T-helper 9 cell (primary cell): ENCODE measurements at regions not wholly inside any gene's neighbourhood (a gene's known extent, or its start where the extent isn't known, plus 50 kb on each side); places are given as distances from the start of the nearest gene placed in this dataset.

Source experiments
- DNase-seq: peaks from one replicate; pipeline ENCODE4 v3.0.0-alpha.2; 2020

DNA sequence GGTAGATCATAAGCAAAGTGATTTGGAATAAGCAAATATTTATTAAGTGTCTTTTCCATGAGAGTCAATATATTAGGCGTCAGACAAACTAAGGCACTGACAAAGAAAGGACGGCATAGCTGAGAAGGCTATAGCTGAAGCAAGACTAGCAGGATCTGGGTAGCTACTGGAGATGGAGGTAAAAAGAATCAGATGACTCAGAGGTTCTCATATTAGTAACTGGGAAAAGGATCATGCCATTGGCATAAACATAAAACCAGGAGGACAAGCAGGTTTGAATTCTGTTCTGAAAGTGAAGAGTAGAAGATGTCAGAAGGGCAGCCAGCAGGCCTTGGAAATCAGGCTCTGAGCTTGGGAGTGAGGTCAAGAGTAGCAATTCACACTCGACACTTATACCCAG lies 531.9 kb downstream of the PTPRC start:
- DNase-seq = no peak

GRCh38 chr1:199172171-199173124 lies 533.6 kb downstream of the PTPRC start:
- DNase-seq = no peak

DNA sequence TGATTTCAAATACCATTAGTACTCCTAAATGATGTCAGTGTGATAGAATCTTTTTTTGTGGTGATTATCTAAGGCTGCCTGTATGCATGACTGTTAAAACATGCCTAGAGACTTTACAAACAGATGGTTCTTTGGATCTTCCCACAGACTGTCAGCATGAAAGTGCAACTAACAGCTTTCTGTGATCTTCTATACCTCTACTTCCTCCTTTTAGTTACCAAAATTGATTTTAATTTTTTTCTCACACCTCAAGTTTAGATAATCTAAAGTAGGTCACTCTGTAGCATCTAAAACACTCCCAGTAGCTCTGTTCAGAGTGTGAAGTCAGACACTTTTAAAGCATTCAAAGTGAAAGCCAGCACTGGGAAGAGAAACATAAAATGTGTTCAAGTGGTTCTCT lies 534.5 kb downstream of the PTPRC start:
- DNase-seq = no peak

GRCh38 chr1:199174336-199174735 lies 535.5 kb downstream of the PTPRC start:
- no peak for DNase-seq

GRCh38 chr1:199176713-199177112 lies 537.9 kb downstream of the PTPRC start:
- no peak for DNase-seq

DNA sequence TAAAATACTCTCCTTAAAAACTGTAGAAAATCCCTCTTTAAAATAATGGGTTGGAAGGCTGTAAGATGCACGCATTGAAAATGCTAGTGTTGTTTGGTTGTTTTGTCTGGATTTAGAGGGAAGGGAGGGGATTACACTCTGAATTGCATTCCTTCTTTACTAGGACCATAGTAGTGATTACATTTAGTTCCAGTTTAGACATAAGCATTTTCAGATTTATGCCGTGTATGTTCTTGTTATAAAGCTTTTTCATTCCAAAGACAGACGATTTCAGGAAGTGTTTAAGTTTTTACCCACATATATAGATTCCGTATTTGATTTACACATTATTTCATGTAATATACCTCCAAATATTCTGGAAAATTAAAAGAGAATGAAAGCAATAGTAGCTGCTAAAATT lies 538.4 kb downstream of the PTPRC start:
- no peak for DNase-seq

- no peak for DNase-seq
Observed at GRCh38 chr1:199178646-199179045, 539.8 kb downstream of the PTPRC start.

- DNase-seq = no peak
Observed at GRCh38 chr1:199182186-199182843, 543.5 kb downstream of the PTPRC start.

DNA sequence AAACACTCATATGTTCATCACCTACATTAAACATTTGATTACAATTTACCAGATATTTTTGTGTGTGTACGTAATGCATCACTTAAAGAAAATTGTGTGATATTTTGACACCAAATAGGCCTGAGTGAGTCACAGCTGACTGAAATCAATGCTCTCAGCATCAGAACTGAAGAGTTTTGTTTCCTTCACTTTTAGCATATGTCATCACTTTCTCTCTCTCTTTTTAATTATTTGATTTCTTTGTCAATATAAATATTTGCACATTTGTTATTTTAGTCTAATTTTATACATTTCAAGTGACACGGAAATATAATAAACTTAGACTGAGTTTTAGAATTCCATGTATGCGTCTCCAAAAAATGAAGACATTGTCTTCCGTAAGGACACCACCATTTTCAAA lies 545.3 kb downstream of the PTPRC start:
- DNase-seq = no peak

GRCh38 chr1:199194862-199195261 lies 556.0 kb downstream of the PTPRC start:
- no peak for DNase-seq

DNA sequence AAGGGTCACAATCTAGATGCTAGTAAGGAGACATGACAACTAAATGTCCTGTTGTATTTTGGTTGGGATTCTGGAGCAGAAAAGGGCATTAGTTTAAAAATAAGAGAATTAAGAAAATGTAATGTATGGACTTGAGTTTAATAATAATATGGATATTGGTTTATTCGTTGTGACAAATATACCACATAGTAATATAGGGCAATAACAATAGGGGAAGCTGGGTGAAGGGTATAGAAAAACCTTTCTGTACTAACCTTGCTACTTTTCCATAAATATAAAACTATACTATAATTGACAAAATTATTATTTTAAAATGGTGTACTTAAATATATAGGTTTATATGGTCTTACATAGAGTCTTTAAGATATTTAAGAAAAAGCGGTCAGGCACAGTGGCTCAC lies 558.9 kb downstream of the PTPRC start:
- DNase-seq = no peak

GRCh38 chr1:199202331-199202730 lies 563.5 kb downstream of the PTPRC start:
- DNase-seq = no peak

DNA sequence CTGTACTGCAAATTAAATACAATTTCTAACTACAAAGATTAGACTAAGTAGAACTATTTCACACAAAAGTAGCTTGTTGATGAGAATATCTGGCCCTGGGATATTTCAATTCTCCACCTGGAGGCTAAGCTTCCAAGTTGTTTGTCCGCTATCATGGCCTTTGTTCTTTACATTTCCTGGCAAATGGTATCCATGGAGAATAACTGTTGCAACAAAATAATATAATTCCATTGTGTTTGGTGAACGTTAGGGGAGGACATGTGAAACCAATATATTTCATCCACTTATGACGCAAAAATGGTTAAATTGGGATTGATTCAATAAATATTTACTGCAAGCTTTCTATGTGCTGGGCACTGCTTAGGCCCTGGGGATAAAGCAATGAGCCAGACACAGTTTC lies 565.4 kb downstream of the PTPRC start:
- DNase-seq = no peak

- DNase-seq = no peak
Observed at GRCh38 chr1:199205740-199206441, 567.1 kb downstream of the PTPRC start.

- DNase-seq = no peak
Observed at GRCh38 chr1:199208847-199209246, 570.0 kb downstream of the PTPRC start.

DNA sequence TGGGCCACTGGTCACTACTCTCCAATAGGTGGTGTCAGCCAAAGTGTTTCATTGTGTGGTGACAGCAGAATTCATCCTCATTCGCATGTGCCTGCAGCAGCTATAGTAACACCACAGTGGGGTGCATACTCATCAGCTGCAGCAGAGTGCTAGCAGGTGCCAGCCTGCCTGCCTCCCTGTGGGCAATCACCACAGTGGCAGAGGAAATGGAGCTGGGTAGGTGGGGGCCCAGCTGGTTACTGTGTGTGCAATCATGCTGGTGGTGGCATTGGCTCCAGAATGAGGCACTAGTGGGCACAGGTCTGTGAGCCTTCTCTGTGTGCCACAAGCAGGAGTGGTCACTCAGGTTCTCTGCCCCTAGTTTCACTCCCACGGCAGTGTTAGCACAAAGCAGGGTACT lies 579.2 kb downstream of the PTPRC start:
- DNase-seq = no peak

DNA sequence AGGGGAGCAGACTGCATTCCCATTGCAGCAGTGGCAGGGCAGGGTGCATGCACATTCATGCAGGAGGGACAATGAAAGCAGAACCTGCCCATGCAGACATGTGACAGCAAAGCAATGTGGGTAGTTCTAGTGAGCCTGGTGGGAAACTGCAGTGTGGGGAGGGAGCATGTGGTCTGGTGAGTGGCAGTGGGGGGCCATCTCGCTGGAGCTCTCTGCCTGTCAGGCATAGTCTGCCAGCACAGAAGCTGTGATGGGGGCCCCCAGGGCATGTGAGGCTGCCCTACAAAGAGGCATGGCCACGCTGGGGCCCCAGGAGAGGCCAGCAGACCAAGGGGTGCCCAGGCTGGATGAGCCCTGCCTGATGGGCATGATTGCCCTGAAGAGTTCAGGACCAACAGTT lies 579.7 kb downstream of the PTPRC start:
- DNase-seq = no peak

DNA sequence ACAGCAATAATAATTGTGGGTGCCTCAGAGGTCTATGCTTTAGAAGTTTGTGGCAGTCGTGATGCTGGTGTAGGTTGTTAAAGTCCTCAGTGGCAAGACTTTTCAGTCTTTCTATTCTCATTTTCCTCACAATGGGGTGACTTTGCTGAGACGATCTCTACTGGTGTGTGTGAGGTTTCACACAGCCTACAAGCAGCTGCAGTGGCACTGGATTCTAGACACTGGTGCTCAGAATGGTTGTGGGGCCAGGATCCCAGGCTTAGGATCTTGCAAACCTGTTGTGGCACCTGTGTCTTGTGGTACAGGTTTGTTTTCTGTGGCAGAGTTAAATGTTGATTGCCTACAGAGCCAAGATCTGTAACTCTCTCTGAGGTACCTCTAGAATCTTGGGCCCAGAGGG lies 581.2 kb downstream of the PTPRC start:
- no peak for DNase-seq

DNA sequence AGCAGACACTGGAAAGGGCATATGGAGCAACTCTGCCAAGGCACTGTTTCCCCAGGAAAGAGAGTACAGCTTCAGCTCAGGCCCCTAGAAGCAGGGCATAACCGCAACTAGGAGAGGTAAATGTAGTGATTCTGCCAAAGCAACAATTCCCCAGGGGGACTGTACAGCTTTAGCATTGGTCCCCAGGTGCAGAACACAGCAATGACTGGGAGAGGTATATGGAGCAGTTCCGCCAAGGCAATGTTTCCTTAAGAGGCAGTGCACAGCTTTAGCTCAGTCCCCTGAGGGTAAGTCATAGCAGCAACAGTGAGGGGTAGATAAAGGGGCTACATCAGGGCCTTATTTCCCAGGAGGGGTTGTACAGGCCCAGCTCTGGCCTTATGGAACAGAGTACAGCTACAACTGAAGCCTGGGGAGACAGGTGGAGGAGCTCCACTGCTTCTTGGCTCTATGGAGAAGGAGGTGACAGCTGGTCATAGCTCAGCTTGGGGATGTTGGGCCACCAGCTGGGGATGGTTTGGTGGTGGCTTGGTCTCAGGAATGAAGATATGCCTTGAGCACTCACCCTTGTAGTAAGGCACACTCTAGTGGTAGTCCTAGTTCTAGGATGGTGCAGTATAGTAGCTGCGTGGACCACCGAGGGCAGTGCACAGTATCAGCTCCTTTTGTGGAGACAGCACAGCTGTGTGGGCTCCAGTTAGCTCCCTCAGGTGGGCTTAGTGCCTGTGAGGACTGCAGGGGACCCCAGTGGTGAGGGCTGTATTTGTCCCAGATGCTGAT lies 582.7 kb downstream of the PTPRC start:
- no peak for DNase-seq

DNA sequence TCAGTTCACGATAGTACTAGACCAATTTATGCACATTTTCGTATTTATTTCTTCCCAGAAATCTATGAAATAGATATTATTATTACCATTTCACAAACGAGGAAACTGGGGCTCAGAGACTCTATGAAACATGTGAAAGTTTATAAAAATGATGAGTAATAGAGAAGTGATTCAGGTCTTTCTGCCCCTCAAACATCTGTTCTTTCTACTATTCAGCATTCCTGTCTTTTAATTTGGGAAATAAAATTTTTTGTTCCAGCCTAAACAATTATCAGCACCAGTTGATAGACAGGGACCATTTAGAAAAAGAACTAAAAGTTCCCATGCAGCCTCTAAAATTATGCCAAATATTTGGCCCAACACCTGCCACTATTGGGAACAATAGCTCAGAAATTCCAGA lies 585.1 kb downstream of the PTPRC start:
- DNase-seq = no peak

- DNase-seq = no peak
Observed at GRCh38 chr1:199226163-199226562, 587.3 kb downstream of the PTPRC start.

DNA sequence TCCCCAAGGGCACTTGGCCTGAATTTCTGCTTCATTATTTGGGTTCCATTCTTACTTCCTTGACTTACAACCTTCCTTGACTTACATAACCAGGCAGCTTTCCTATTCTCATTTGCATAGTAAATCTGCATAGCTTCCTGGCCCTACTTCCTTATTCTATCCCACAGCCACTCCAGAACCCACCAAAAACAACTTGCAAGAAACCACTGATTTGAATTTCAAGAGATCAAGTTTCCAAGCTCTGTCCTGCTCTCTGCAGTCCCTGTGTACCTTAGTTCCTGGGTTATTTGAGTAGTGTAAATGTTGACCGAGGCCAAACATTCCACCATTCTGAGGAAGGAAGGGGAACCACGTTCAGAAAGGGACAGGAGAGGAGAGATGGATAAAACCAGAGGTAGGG lies 603.3 kb downstream of the PTPRC start:
- no peak for DNase-seq

- no peak for DNase-seq
Observed at GRCh38 chr1:199242601-199243000, 603.8 kb downstream of the PTPRC start.
